ENCODE measurements at regions not wholly inside any gene's neighbourhood (a gene's known extent, or its start where the extent isn't known, plus 50 kb on each side); places are given as distances from the start of the nearest gene placed in this dataset.

DNA sequence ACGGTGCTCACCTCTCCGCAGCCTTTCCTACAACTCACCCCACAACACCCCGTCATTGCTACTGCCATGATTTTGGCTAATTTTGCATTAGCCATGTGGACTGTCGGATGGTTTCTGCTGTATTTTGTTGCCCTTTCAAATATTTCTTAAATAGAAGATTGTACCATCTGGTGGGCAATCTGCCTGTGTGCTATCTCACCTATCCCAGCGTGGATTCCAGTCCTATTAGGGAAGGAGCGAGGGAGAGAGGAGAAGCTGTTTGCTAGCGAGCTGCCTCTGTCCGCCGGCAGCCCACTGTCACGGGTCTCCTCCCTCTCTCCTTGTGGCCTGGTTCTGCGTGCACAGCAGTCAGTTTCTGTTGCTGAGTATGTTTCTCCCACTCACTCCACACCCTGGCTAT, 336.2 kb downstream of the TXNL1 start:
- no peak overlapping the region for H3K4me3 ChIP-seq (ENCODE audit: low read length)
- DNase-seq (ENCODE audit: low read depth): no peak
- TF ChIP-seq, protein P1, sequence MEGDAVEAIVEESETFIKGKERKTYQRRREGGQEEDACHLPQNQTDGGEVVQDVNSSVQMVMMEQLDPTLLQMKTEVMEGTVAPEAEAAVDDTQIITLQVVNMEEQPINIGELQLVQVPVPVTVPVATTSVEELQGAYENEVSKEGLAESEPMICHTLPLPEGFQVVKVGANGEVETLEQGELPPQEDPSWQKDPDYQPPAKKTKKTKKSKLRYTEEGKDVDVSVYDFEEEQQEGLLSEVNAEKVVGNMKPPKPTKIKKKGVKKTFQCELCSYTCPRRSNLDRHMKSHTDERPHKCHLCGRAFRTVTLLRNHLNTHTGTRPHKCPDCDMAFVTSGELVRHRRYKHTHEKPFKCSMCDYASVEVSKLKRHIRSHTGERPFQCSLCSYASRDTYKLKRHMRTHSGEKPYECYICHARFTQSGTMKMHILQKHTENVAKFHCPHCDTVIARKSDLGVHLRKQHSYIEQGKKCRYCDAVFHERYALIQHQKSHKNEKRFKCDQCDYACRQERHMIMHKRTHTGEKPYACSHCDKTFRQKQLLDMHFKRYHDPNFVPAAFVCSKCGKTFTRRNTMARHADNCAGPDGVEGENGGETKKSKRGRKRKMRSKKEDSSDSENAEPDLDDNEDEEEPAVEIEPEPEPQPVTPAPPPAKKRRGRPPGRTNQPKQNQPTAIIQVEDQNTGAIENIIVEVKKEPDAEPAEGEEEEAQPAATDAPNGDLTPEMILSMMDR (conservative IDR thresholded peaks at IDR 0.05; ENCODE audit: low read length): no peak

DNA sequence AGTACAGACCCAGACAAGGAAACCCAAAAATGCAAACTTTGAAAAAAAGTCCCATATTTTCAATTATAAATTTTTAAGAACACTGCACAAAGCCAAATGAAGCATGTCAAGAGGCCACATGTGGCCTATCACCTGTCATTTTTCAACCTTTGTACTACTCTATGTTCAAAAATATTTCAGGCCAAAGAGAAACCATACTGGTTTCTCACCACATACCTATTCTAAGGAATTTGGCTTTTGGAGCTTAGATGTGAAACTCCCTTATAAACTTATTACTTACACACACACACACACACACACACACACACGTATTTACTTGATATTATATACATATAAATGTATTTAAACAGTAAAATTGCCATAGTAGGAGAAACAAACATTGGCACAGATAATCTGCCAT, 338.7 kb downstream of the TXNL1 start:
- no peak overlapping the region for H3K4me3 ChIP-seq (ENCODE audit: low read length)
- TF ChIP-seq, protein P1 (conservative IDR thresholded peaks at IDR 0.05; ENCODE audit: low read length): no peak
- DNase-seq (ENCODE audit: low read depth): no peak

DNA sequence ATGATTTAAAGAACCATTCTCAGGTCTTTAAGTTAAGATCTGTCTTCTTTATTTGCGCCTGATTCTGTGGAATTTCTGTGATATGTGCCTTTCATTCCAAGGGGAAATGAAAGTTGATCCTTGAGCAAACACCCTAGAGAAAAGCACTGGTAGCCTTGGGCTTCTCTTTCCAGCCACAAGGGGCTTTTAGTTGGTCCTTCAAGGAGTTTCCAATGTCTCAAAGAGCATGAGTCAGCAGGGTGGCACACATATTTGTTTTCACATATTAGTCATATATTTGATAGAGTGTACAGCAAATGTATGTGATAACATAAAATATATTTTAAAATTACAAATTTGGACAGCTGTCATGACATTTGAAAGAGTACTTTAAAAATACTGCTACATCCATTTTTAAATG, 339.5 kb downstream of the TXNL1 start:
- DNase-seq (ENCODE audit: low read depth): peak; percentile 27
- H3K4me3 ChIP-seq (ENCODE audit: low read length): no peak overlapping the region
- TF ChIP-seq, protein P1 (conservative IDR thresholded peaks at IDR 0.05; ENCODE audit: low read length): peak; percentile 36

DNA sequence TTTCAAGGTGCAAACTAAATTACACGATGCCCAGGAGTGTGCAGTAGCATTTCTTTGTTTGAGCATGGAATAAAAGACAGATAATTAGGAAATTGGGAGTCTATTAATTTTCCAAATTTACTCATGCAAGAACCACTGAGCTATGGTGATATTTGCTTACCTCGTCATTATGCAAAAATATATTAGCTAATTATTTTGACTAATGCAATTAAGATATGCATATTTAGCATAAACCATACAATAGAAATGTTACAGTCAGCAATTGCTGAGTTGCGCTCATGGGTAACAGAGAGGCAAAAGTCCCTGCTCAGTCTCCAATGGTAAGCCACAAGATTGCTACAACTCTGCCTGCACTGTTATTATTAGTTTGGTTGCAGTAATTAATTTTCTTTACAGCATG, 342.0 kb downstream of the TXNL1 start:
- TF ChIP-seq, protein P1 (conservative IDR thresholded peaks at IDR 0.05; ENCODE audit: low read length): no peak
- H3K4me3 ChIP-seq (ENCODE audit: low read length): no peak overlapping the region
- no peak for DNase-seq (ENCODE audit: low read depth)

DNA sequence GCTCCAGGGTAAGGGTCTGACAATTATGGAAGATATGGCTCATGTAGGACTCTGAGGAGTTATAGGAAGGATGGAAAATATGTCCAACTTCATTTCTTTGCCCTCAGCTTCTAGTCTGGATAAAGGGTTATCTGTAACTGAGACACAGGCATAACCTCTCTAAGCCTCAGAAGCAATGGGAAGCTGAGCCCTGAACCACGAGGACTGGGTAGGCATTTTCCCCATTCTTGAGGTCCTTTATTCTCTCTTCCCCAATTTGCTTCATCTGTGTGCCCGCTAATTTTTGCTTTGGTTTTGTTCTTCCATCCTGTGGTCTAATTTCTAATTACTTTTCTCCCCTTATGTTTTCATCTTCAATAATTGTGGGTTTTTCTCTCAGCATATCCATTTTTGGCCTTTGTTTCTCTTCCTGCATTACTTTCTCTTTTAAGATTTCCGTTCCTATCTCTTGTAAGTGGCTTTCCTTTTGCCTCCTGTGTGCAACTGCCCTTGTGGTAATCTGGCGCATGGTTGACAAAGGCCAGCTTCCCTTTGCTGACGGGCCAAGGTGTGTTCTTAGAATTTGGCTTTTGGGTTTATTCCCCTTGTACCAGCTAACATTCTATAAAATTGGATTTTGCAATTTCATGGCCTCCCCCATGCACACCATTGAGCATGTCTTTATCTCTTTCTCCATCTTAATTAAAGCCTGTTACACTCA, 343.8 kb downstream of the TXNL1 start:
- no peak overlapping the region for H3K4me3 ChIP-seq (ENCODE audit: low read length)
- TF ChIP-seq, protein P1 (conservative IDR thresholded peaks at IDR 0.05; ENCODE audit: low read length): no peak
- no peak for DNase-seq (ENCODE audit: low read depth)

DNA sequence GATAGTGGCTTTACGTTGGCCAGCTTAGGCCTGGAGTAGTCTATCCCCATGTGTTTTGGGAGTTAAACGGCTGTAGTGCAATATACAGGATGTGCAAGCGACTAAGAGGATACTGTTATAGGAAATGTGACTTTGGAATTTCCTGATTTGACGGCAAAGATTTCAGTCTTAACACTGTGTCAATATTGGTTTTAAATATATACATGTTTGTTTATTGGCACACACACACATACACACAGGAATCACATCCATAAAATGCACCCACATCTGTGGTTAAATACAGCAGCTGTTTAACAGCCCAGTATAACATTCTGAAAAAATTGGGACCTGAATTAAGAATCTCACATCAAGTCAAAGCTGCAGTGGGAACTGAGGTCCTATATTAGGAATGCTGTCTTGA, 347.1 kb downstream of the TXNL1 start:
- no peak for DNase-seq (ENCODE audit: low read depth)
- TF ChIP-seq, protein P1 (conservative IDR thresholded peaks at IDR 0.05; ENCODE audit: low read length): no peak

DNA sequence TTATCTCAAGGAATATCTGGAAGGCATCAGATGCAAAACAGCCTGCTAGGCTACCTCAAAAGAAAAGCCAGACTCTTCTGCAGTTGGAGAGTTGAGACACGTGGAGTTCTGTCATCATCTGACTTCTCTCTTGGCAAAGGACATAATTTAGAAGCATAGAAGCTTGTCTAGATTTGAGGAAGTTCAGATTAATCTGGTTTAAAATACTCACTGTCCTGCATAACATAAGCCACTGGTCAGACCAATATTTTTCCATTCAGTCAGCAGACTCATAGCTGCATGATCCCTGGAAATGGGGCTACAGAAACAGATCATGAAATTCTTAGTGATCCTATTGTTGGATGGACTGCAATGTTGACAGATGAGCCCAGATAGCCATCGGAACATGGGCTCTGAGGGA, 349.0 kb downstream of the TXNL1 start:
- DNase-seq (ENCODE audit: low read depth): no peak
- H3K4me3 ChIP-seq (ENCODE audit: low read length): no peak overlapping the region
- TF ChIP-seq, protein P1 (conservative IDR thresholded peaks at IDR 0.05; ENCODE audit: low read length): no peak

More for the DNA sequence above, 347.1 kb downstream of the TXNL1 start:
- H3K4me3 ChIP-seq (ENCODE audit: low read length): no peak overlapping the region
